Right cardiac atrium (tissue), 5 donors: ENCODE measurements at regions not wholly inside any gene's neighbourhood (a gene's known extent, or its start where the extent isn't known, plus 50 kb on each side); places are given as distances from the start of the nearest gene placed in this dataset.

Experiments
- ATAC-seq, 2 donors: fragments of 200-7000 bp; cut with Tn5 transposase; one replicate each; pipeline versions ENCODE4 v1.8.0 to v1.9.1; 2020; ENCODE audit warnings: moderate library complexity in 2 of 2, mild to moderate bottlenecking in 1 of 2
- DNase-seq, 3 donors: peaks; one replicate each; pipeline ENCODE4 v3.0.0-alpha.2; 2020
- H3K27ac ChIP-seq: one replicate; pipeline ENCODE4 v1.5.1; 2013; ENCODE audit warnings: mild to moderate bottlenecking, low read length, control low read depth, moderate library complexity
- H3K27me3 ChIP-seq: one replicate; pipeline ENCODE4 v1.6.1; 2013; ENCODE audit not compliant: control insufficient read depth, insufficient read depth
- H3K4me1 ChIP-seq: one replicate; pipeline ENCODE4 v1.6.1; 2013; ENCODE audit warnings: low read length; ENCODE audit not compliant: control insufficient read depth, insufficient read depth
- H3K4me3 ChIP-seq: one replicate; pipeline ENCODE4 v1.5.1; 2013; ENCODE audit warnings: low read length, control low read depth
- H3K9me3 ChIP-seq: one replicate; pipeline ENCODE4 v1.6.1; 2013; ENCODE audit warnings: low read length; ENCODE audit not compliant: control insufficient read depth
- WGBS: extraction: QIAGEN DNeasy Blood & Tissue Kit; methylation state at CpG from one replicate; pipeline ENCODE4 v1.1.7; 2013; 5-methylcytosine and 5-hydroxymethylcytosine counted together
- intact Hi-C, 4 donors: fragments of 100-400 bp; cut with DNase I; formaldehyde crosslinking; loops; one replicate each; pipeline versions ENCODE4 v1.11.0 to v1.14.0; 2022 to 2023
- donor health status: healthy with polysubstance abuse.
- donor health status: DM: no; HTN: yes; CAD: no.
- donor health status: DM: no; HTN: no; CAD: no.
- donor health status: DM: no; HTN: yes; CAD: no; lungs with severe emphysema.
- donor health status: DM: yes; HTN: yes; CAD: no.

DNA sequence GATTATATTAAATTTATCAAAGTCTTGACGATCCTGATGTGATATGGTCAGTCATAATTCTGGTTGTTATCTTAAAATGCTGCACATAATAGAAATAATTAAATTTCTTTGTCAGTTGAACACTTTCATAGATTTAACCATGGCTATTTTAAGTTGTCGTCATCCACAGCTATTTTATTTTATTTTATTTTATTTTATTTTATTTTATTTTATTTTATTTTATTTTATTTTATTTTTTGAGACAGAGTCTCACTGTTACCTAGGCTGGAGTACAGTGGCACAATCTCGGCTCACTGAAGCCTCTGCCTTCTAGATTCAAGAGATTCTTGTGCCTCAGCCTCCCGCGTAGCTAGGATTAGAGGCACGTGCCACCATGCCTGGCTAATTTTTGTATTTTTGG is 90.5 kb upstream of the KCNK12 start:
- intact Hi-C loops, result no loop called here
- no peak for ATAC-seq
- H3K9me3 ChIP-seq, result no peaks in the 10 kb centered on the region

GRCh38 chr2:47660168-47660567 is 89.4 kb upstream of the KCNK12 start:
- 76% methylated on average over 3 of the region's 3 CpGs for WGBS
- Histone ChIP-seq H3K27me3 (no peaks in the 10 kb centered on the region), H3K27ac (no peak overlapping the region), H3K9me3 (no peaks in the 10 kb centered on the region), H3K4me1 (no peaks in the 10 kb centered on the region), H3K4me3 (no peak overlapping the region)
- no peak for ATAC-seq
- no peak for DNase-seq
- intact Hi-C loops, result no loop called here

More for the DNA sequence above, 90.5 kb upstream of the KCNK12 start:
- no peaks in the 10 kb centered on the region for H3K27me3 ChIP-seq
- H3K4me3 ChIP-seq, result no peak overlapping the region
- H3K4me1 ChIP-seq, result no peaks in the 10 kb centered on the region
- no peak overlapping the region for H3K27ac ChIP-seq
- DNase-seq, result no peak
- WGBS, result 92% methylated on average over 6 of the region's 6 CpGs

- intact Hi-C loops, result no loop called here
- H3K27me3 ChIP-seq, result no peaks in the 10 kb centered on the region
- H3K4me1 ChIP-seq, result no peaks in the 10 kb centered on the region
- H3K9me3 ChIP-seq, result no peaks in the 10 kb centered on the region
- WGBS, result 79% methylated on average over 9 of the region's 9 CpGs
- DNase-seq, result no peak
- H3K4me3 ChIP-seq, result no peak overlapping the region
- no peak for ATAC-seq
- H3K27ac ChIP-seq, result no peak overlapping the region
Observed at GRCh38 chr2:47658646-47659320, 88.0 kb upstream of the KCNK12 start.

DNA sequence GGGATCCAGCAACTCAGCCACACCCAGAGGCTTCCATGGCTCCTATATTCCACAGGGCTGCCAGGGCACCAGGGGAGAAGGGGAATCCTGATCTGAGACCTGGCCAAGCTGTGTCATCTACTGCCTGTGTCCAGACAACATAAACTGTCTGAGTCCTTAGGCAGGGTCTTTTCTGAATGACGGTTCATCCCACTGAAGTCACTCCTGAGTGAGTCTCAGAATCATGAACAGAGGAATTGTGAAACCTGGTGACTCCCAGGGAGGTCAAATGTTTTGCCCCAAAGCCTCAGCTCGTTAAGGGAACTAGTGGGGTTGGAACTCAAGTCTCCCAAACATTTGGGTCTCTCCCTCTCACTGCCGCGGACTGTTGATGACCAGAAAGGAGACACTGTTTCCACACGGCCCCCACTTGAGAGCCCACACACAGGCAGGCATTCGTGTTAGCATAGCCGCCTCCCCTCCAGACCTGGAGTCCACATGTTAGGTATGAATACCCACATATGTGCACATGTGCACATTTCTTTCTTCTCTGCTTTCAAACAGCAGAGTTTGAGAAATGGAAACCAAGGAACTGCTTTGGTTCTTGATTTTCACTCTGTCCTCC is 87.2 kb upstream of the KCNK12 start:
- intact Hi-C loops, result no loop called here
- Histone ChIP-seq H3K27me3 (no peaks in the 10 kb centered on the region), H3K27ac (no peak overlapping the region), H3K4me1 (no peaks in the 10 kb centered on the region), H3K4me3 (no peak overlapping the region), H3K9me3 (no peaks in the 10 kb centered on the region)
- DNase-seq (no peak), ATAC-seq (no peak)
- 75% methylated on average over 7 of the region's 7 CpGs for WGBS

- Histone ChIP-seq H3K27me3 (no peaks in the 10 kb centered on the region), H3K27ac (no peak overlapping the region), H3K4me3 (no peak overlapping the region), H3K4me1 (no peaks in the 10 kb centered on the region), H3K9me3 (no peaks in the 10 kb centered on the region)
- ATAC-seq (no peak), DNase-seq (no peak)
- 92% methylated on average over 8 of the region's 8 CpGs for WGBS
- intact Hi-C loops, result no loop called here
Observed at GRCh38 chr2:47656715-47657600, 86.2 kb upstream of the KCNK12 start.

DNA sequence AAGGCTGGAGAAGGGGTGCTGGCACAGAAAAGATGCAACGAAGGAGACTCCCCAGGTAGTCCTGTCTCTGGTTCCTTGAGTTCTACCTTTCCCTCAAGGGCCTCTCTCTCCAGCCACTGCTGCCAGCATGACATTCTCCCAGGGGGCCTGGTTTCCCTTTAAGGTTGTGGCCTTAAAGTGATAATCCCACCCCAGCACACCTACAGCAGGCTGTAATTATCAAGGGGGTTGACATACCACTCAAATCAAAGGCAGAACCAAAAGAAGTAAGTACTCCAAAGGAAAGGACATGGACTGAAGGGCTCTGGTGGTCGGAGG is 84.7 kb upstream of the KCNK12 start:
- Histone ChIP-seq H3K9me3 (no peaks in the 10 kb centered on the region), H3K27me3 (no peaks in the 10 kb centered on the region), H3K4me3 (no peak overlapping the region), H3K27ac (no peak overlapping the region), H3K4me1 (no peaks in the 10 kb centered on the region)
- 77% methylated on average over 2 of the region's 2 CpGs for WGBS
- ATAC-seq, result no peak
- intact Hi-C loops, result no loop called here
- DNase-seq, result no peak

DNA sequence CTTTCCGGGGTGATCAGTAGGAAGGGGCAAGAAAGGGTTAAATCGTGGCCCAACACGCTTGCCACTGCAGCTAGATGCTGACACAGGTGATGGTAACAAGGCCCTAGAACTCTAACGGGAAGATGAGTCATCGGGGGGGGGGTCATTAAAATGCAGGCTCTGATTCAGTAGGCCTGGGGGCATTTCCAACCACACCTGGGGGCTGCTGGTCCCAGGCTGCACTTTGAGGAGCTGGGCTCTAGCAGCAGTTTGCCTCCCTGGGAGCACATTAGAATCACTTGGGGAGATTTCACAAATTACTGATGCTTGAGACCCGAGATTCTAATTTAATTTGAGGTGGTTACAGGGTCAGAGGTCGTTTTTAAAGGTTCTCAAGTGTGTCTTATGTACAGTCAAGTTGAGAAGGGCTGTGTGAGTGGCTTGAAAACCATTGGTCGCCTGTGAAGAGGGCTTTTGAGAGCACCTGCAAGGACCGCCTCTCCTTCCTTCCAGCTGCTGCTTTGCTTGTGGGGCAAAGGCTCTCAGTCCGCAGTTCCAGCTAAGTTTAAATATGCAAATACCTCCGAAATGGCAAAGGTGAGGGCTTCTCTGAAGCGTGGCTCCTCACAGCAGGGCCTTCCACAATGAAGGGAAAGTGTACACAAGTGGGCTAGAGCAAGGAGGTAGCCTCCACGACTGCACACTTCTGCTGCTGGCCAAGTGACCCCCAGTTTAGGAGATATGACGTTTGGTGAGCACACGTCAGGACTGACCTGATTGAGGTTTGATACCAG is 84.2 kb upstream of the KCNK12 start:
- no peak for DNase-seq
- Histone ChIP-seq H3K4me3 (no peak overlapping the region), H3K27me3 (no peaks in the 10 kb centered on the region), H3K4me1 (no peaks in the 10 kb centered on the region), H3K9me3 (no peaks in the 10 kb centered on the region), H3K27ac (no peak overlapping the region)
- intact Hi-C loops, result no loop called here
- no peak for ATAC-seq
- WGBS, result 65% methylated on average over 15 of the region's 15 CpGs

DNA sequence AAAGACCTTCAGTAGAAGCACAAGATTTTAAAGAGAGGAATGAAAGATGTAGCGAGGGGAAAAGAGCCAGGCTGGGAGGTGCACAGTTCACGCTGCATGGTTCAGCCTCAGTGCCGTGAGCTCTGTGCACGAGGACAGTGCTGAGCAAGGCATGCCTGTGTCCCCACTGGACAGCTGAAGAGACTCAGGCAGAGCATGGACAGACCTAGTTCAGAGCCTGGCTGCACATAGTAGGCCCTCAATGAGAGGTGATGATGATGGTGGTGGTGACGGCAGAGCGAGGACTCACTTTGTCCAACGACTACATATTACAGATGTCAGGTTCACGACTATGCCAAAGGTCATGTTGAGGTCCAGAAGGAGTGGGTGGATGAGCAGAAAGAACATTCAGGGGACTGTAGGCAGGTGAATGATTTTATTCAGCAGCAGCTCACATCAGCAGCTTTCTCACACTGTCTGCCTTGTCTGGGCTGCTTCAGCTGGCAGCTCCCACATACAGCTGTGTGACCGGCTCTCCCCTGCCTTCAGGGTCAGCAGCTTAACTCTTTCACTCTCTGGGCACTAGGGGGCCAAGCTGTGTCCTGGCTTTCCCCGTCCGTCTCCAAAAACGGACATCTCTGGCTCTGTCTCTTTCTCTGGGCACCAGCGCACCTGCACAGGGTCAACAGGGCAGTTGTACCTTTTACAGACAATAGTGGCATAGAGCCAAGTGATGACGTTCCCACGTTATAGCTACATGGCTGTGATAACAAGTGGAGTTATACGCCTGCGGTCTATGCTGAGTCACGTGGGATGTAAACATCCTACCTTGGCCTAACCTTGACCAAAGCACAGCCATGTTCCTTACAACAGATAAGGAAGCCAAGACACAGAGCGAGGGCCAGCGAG is 83.4 kb upstream of the KCNK12 start:
- H3K4me1 ChIP-seq, result no peaks in the 10 kb centered on the region
- no peaks in the 10 kb centered on the region for H3K9me3 ChIP-seq
- ATAC-seq (no peak), DNase-seq (no peak)
- no peaks in the 10 kb centered on the region for H3K27me3 ChIP-seq
- intact Hi-C loops, result no loop called here
- H3K4me3 ChIP-seq, result no peak overlapping the region
- H3K27ac ChIP-seq, result no peak overlapping the region
- WGBS, result 39% methylated on average over 20 of the region's 20 CpGs

DNA sequence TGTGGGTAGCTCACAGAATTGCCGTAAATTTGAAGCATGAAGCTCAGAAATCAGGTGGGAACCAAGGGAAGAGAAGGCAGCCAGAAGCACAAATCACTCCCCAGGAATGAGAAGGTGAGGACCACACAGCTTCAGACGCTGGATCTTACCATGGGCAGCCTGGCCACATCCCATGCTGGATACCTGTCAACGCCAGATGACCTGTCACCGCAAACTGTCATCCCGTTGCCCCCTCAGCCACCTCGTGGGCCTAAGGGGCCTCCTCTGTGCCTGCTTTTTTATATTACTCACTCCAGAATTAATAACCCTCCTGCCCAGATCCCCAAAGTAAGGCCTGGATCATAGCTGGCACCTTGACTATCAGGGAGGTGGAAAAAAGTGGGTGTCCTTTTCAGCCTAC is 82.3 kb upstream of the KCNK12 start:
- intact Hi-C loops, result no loop called here
- Histone ChIP-seq H3K27me3 (no peaks in the 10 kb centered on the region), H3K9me3 (no peaks in the 10 kb centered on the region), H3K4me3 (no peak overlapping the region), H3K4me1 (no peaks in the 10 kb centered on the region), H3K27ac (no peak overlapping the region)
- ATAC-seq (no peak), DNase-seq (no peak)
- 83% methylated on average over 6 of the region's 6 CpGs for WGBS

- H3K4me1 ChIP-seq, result no peaks in the 10 kb centered on the region
- no peak for ATAC-seq
- H3K4me3 ChIP-seq, result no peak overlapping the region
- H3K9me3 ChIP-seq, result no peaks in the 10 kb centered on the region
- H3K27ac ChIP-seq, result no peak overlapping the region
- intact Hi-C loops, result no loop called here
- WGBS, result 85% methylated on average over 10 of the region's 10 CpGs
- H3K27me3 ChIP-seq, result no peaks in the 10 kb centered on the region
- no peak for DNase-seq
Observed at GRCh38 chr2:47652061-47652690, 81.4 kb upstream of the KCNK12 start.
